HepG2 (cell line): ENCODE measurements at regions not wholly inside any gene's neighbourhood (a gene's known extent, or its start where the extent isn't known, plus 50 kb on each side); places are given as distances from the start of the nearest gene placed in this dataset.

Experiments used
- ATAC-seq: fragments of 200-7000 bp; cut with Tn5 transposase; 3 replicates; pipeline ENCODE4 v1.9.1; 2020; ENCODE audit warnings: mild to moderate bottlenecking, moderate library complexity
- BruUV-seq: library from RNA; stranded (reverse); fragments of 400-500 nt; replicated peaks from 2 replicates; lab custom pipeline; 2021; lab: Mats Ljungman, UMichigan
- CTCF ChIA-PET: fragments of 300-600 bp; formaldehyde crosslinking; extraction: SDS; loops from one replicate; lab custom pipeline; 2021; ENCODE audit warnings: low total read pairs, inconsistent platforms, low intra/inter-chr PET ratio; lab: Yijun Ruan, JAX
- POLR2A ChIA-PET: fragments of 350-600 bp; sonication (Branson Sonifier 250); formaldehyde crosslinking; loops from one replicate; lab custom pipeline; 2020; ENCODE audit warnings: antibody characterized with exemption, inconsistent platforms; lab: Yijun Ruan, JAX
- DNase-seq: peaks from one replicate; pipeline ENCODE4 v3.0.0-alpha.2; 2015; ENCODE audit warnings: low spot score
- FAIRE-seq: peaks from 3 replicates; lab custom pipeline; 2011; peaks lifted over from hg19 to GRCh38; lab: Jason Lieb, UNC
- H2AFZ ChIP-seq: one replicate; pipeline ENCODE4 v1.6.1; 2011; ENCODE audit warnings: low read length, inconsistent platforms
- H3K27ac ChIP-seq: fragments of 300-600 bp; 3 replicates; pipeline ENCODE4 v1.8.0; 2011; ENCODE audit warnings: mixed run types, mild to moderate bottlenecking, mixed read lengths, low read length, inconsistent platforms; ENCODE audit not compliant: insufficient read depth; ENCODE audit errors: extremely low read length
- H3K27me3 ChIP-seq, 2 experiments: fragments of 200-600 bp in 1 of 2; 2 replicates in 1 of 2; 3 replicates in 1 of 2; pipeline versions ENCODE4 v1.6.0 to v1.8.0; 2011; ENCODE audit warnings: low read length in 2 of 2, mild to moderate bottlenecking in 2 of 2, moderate library complexity in 2 of 2, inconsistent platforms in 1 of 2; ENCODE audit not compliant: insufficient read depth in 2 of 2, control insufficient read depth in 1 of 2
- H3K36me3 ChIP-seq, 2 experiments: fragments of 200-600 bp in 1 of 2; replicated peaks in 1 of 2; 2 replicates in 1 of 2; 3 replicates in 1 of 2; pipeline versions ENCODE4 v1.5.1 to v1.8.0; 2011; ENCODE audit warnings: low read length in 2 of 2, inconsistent platforms in 1 of 2; ENCODE audit not compliant: insufficient read depth in 2 of 2, control insufficient read depth in 1 of 2
- H3K4me1 ChIP-seq: 2 replicates; pipeline ENCODE4 v1.5.1; 2012; ENCODE audit warnings: low read length, inconsistent platforms; ENCODE audit not compliant: insufficient read depth
- H3K4me2 ChIP-seq: 2 replicates; pipeline ENCODE4 v1.6.0; 2011; ENCODE audit warnings: low read depth, low read length, inconsistent platforms
- H3K4me3 ChIP-seq, 3 experiments: fragments of 200-600 bp in 1 of 3; sonication (generic), shearing (Covaris generic) in 1 of 3; replicated peaks in 1 of 3; 2 replicates each; pipeline ENCODE4 v1.5.1; 2011 to 2016; ENCODE audit warnings: low read length in 3 of 3, inconsistent platforms in 2 of 3, low read depth in 2 of 3, mild to moderate bottlenecking in 2 of 3, control low read depth in 1 of 3, mixed read lengths in 1 of 3; ENCODE audit not compliant: insufficient read depth in 1 of 3
- H3K79me2 ChIP-seq: one replicate; pipeline ENCODE4 v1.6.1; 2011; ENCODE audit warnings: low read length, inconsistent platforms; ENCODE audit not compliant: insufficient read depth
- H3K9ac ChIP-seq: 2 replicates; pipeline ENCODE4 v1.6.0; 2011; ENCODE audit warnings: mild to moderate bottlenecking, low read depth, low read length, inconsistent platforms; ENCODE audit not compliant: insufficient read depth
- H3K9me3 ChIP-seq: 2 replicates; pipeline ENCODE4 v1.5.1; 2012; ENCODE audit warnings: mild to moderate bottlenecking, low read length
- H4K20me1 ChIP-seq: 2 replicates; pipeline ENCODE4 v1.6.0; 2011; ENCODE audit warnings: inconsistent platforms, mild to moderate bottlenecking, low read length, moderate library complexity; ENCODE audit not compliant: insufficient read depth
- CBX2 ChIP-seq, 2 experiments: fragments of 200-600 bp in 1 of 2; sonication (generic); formaldehyde crosslinking in 1 of 2; IDR thresholded peaks; 2 replicates each; pipeline versions ENCODE4 v1.7.0 to v1.8.1; 2018 to 2022; ENCODE audit warnings: low read depth in 2 of 2, low read length in 1 of 2, mild to moderate bottlenecking in 1 of 2, missing genetic modification reagents in 1 of 2
- DMTF1 ChIP-seq: sonication (generic); formaldehyde crosslinking; IDR thresholded peaks from 2 replicates; pipeline ENCODE4 v1.4.0; 2020; ENCODE audit warnings: mild to moderate bottlenecking, missing genetic modification reagents
- FLYWCH1 ChIP-seq: sonication (generic); formaldehyde crosslinking; IDR thresholded peaks from 2 replicates; pipeline ENCODE4 v1.8.1; 2023; ENCODE audit warnings: mild to moderate bottlenecking, missing genetic modification reagents
- JARID2 ChIP-seq: sonication (generic); formaldehyde crosslinking; IDR thresholded peaks from 2 replicates; pipeline ENCODE4 v1.8.1; 2023; ENCODE audit warnings: missing genetic modification reagents, inconsistent platforms; ENCODE audit not compliant: insufficient replicate concordance
- KDM6A ChIP-seq: IDR thresholded peaks from 2 replicates; pipeline ENCODE4 v1.6.1; 2016; ENCODE audit warnings: low read depth
- MTA3 ChIP-seq: sonication (generic); formaldehyde crosslinking; IDR thresholded peaks from 2 replicates; pipeline ENCODE4 v1.4.0; 2020; ENCODE audit warnings: missing genetic modification reagents
- MXI1 ChIP-seq: IDR thresholded peaks from 3 replicates; pipeline ENCODE4 v1.6.1; 2012; ENCODE audit warnings: low read depth, low read length, inconsistent platforms, borderline replicate concordance
- NFE2 ChIP-seq: sonication (generic); formaldehyde crosslinking; IDR thresholded peaks from 2 replicates; pipeline ENCODE4 v1.4.0; 2020; ENCODE audit warnings: missing genetic modification reagents
- RARA ChIP-seq: IDR thresholded peaks from 2 replicates; pipeline ENCODE4 v1.6.1; 2016; ENCODE audit warnings: missing genetic modification reagents, missing compliant biosample characterization
- ZMYM4 ChIP-seq: sonication (generic); formaldehyde crosslinking; IDR thresholded peaks from 2 replicates; pipeline ENCODE4 v1.8.1; 2023; ENCODE audit warnings: mild to moderate bottlenecking, missing genetic modification reagents
- ZNF12 ChIP-seq: sonication (generic); formaldehyde crosslinking; IDR thresholded peaks from 2 replicates; pipeline ENCODE4 v1.5.0; 2020; ENCODE audit warnings: missing genetic modification reagents
- ZNF121 ChIP-seq: sonication (generic); formaldehyde crosslinking; IDR thresholded peaks from 2 replicates; pipeline ENCODE4 v1.5.0; 2020; ENCODE audit warnings: mild to moderate bottlenecking, missing genetic modification reagents
- ZNF788 ChIP-seq: sonication (generic); formaldehyde crosslinking; IDR thresholded peaks from 2 replicates; pipeline ENCODE4 v1.5.0; 2020; ENCODE audit warnings: mild to moderate bottlenecking, missing genetic modification reagents, borderline replicate concordance
- WGBS: methylation state at CpG from one replicate; pipeline ENCODE4 v1.1.6; 2017; ENCODE audit warnings: low lambda C conversion rate; 5-methylcytosine and 5-hydroxymethylcytosine counted together
- in situ Hi-C: cut with HindIII; loops from 2 replicates; pipeline ENCODE4 v1.10.0; 2017; ENCODE audit warnings: low pct_unique_long_range_greater_than_20kb; ENCODE audit not compliant: extremely low pct_ligation_motif_present
- intact Hi-C: fragments of 100-400 bp; cut with micrococcal nuclease; formaldehyde crosslinking; loops from one replicate; pipeline ENCODE4 v1.10.0; 2022; ENCODE audit not compliant: unreplicated experiment

GRCh38 chr11:95520369-95521132 lies 269.0 kb downstream of the FAM76B start:
- H3K79me2 ChIP-seq, result no peaks in the 10 kb centered on the region
- POLR2A ChIA-PET, result no interaction called here
- in situ Hi-C loops (no loop called here), intact Hi-C loops (no loop called here)
- FAIRE-seq (no peak), ATAC-seq (no peak), DNase-seq (no peak)
- no peaks in the 10 kb centered on the region for H3K9me3 ChIP-seq
- H3K36me3 ChIP-seq, result no peaks in the 10 kb centered on the region
- no peaks in the 10 kb centered on the region for H4K20me1 ChIP-seq
- H3K4me1 ChIP-seq, result no peaks in the 10 kb centered on the region
- 38% methylated on average over 8 of the region's 8 CpGs for WGBS
- CTCF ChIA-PET, result no interaction called here
- no peak overlapping the region for H3K4me3 ChIP-seq
- H3K9ac ChIP-seq, result no peak overlapping the region
- H3K27me3 ChIP-seq, result no peaks in the 10 kb centered on the region; a peak in 1 of 5 replicates
- no TSS peak for BruUV-seq
- TF ChIP-seq JARID2 (CRISPR knock-in tag) (no peak), ZNF788 (CRISPR knock-in tag) (no peak), RARA (CRISPR knock-in tag) (no peak), ZNF12 (no peak), ZMYM4 (CRISPR knock-in tag) (no peak), MXI1 (no peak)
- H3K27ac ChIP-seq, result no peak overlapping the region
- H3K4me2 ChIP-seq, result no peak overlapping the region
- no peak overlapping the region for H2AFZ ChIP-seq

- POLR2A ChIA-PET, result no interaction called here
Observed at GRCh38 chr11:95519912-95520311, 269.7 kb downstream of the FAM76B start.

More at GRCh38 chr11:95519912-95520311, 269.7 kb downstream of the FAM76B start:
- no peaks in the 10 kb centered on the region for H4K20me1 ChIP-seq
- TF ChIP-seq ZNF121 (CRISPR knock-in tag) (no peak), KDM6A (no peak), NFE2 (CRISPR knock-in tag) (no peak), CBX2 (IDR thresholded peaks at IDR 0.05; ENCODE audit: low read depth, low read length) (no peak), CBX2 (CRISPR knock-in tag; IDR thresholded peaks at IDR 0.05; ENCODE audit: low read depth) (no peak), DMTF1 (CRISPR knock-in tag) (no peak), MTA3 (CRISPR knock-in tag) (no peak), FLYWCH1 (CRISPR knock-in tag) (no peak)
- H3K27me3 ChIP-seq, result no peaks in the 10 kb centered on the region; a peak in 1 of 5 replicates
- no peaks in the 10 kb centered on the region for H3K4me1 ChIP-seq
- no peak overlapping the region for H2AFZ ChIP-seq
- H3K79me2 ChIP-seq, result no peaks in the 10 kb centered on the region
- FAIRE-seq (no peak), ATAC-seq (no peak), DNase-seq (no peak)
- H3K27ac ChIP-seq, result no peak overlapping the region
- CTCF ChIA-PET, result no interaction called here
- H3K9me3 ChIP-seq, result no peaks in the 10 kb centered on the region
- intact Hi-C loops, result no loop called here
- H3K9ac ChIP-seq, result no peak overlapping the region
- no peaks in the 10 kb centered on the region for H3K36me3 ChIP-seq
- H3K4me3 ChIP-seq, result no peak overlapping the region
- H3K4me2 ChIP-seq, result no peak overlapping the region
- 24% methylated on average over 4 of the region's 4 CpGs for WGBS
- no TSS peak for BruUV-seq
- in situ Hi-C loops, result no loop called here
